ENCODE measurements at regions not wholly inside any gene's neighbourhood (a gene's known extent, or its start where the extent isn't known, plus 50 kb on each side); places are given as distances from the start of the nearest gene placed in this dataset.

- no peaks in the 10 kb centered on the region for H3K27me3 ChIP-seq (ENCODE audit: control insufficient read depth, extremely low read depth, insufficient read depth, low read length)
- DNase-seq (ENCODE audit: low read depth, low spot score) (no peak), FAIRE-seq (no peak)
- TF ChIP-seq EZH2 (IDR thresholded peaks at IDR 0.05; ENCODE audit: low read length): no peak
- TF ChIP-seq CTCF (optimal IDR thresholded peaks at IDR 0.05 in 1 of 3, IDR thresholded peaks at IDR 0.05 in 1 of 3, conservative IDR thresholded peaks at IDR 0.05 in 1 of 3; ENCODE audit: extremely low read depth in 1 of 3, insufficient read depth in 2 of 3, low read length in 3 of 3): no peak
- no peak overlapping the region for H2AFZ ChIP-seq (ENCODE audit: control insufficient read depth, low read length)
- dilution Hi-C loops (cut with MboI; ENCODE audit: extremely low pct_ligation_motif_present, low sequenced_read_pairs): no loop called here
- H3K9me3 ChIP-seq (ENCODE audit: control insufficient read depth, low read depth, low read length): no peaks in the 10 kb centered on the region
- no peak overlapping the region for H3K9ac ChIP-seq (ENCODE audit: control insufficient read depth, extremely low read depth, insufficient read depth, low read length)
- H3K4me2 ChIP-seq (ENCODE audit: control insufficient read depth, extremely low read depth, insufficient read depth, low read depth, low read length): no peak overlapping the region
- H3K4me3 ChIP-seq (ENCODE audit: control insufficient read depth in 2 of 3, extremely low read depth in 1 of 3, insufficient read depth in 2 of 3, low read depth in 1 of 3, low read length in 3 of 3): no peak overlapping the region
- no peaks in the 10 kb centered on the region for H3K79me2 ChIP-seq (ENCODE audit: control insufficient read depth, insufficient read depth, low read length)
- H3K36me3 ChIP-seq (ENCODE audit: control insufficient read depth in 2 of 2, extremely low read depth in 1 of 2, insufficient read depth in 2 of 2, low read length in 2 of 2): no peaks in the 10 kb centered on the region
- H3K4me1 ChIP-seq (ENCODE audit: control insufficient read depth, extremely low read depth, insufficient read depth, low read length): no peaks in the 10 kb centered on the region
- no peak overlapping the region for H3K27ac ChIP-seq (ENCODE audit: control insufficient read depth, insufficient read depth, low read length)
- H4K20me1 ChIP-seq (ENCODE audit: control insufficient read depth, extremely low read depth, insufficient read depth, low read length): no peaks in the 10 kb centered on the region
- H3K9me1 ChIP-seq (ENCODE audit: control insufficient read depth, extremely low read depth, insufficient read depth, low read length): no peaks in the 10 kb centered on the region
Observed at GRCh38 chr14:22184830-22185168, 404.2 kb downstream of the DAD1 start.

- H3K36me3 ChIP-seq (ENCODE audit: control insufficient read depth in 2 of 2, extremely low read depth in 1 of 2, insufficient read depth in 2 of 2, low read length in 2 of 2): no peaks in the 10 kb centered on the region
- no peaks in the 10 kb centered on the region for H3K27me3 ChIP-seq (ENCODE audit: control insufficient read depth, extremely low read depth, insufficient read depth, low read length)
- no peak for TF ChIP-seq CTCF (optimal IDR thresholded peaks at IDR 0.05 in 1 of 3, IDR thresholded peaks at IDR 0.05 in 1 of 3, conservative IDR thresholded peaks at IDR 0.05 in 1 of 3; ENCODE audit: extremely low read depth in 1 of 3, insufficient read depth in 2 of 3, low read length in 3 of 3)
- no peak for TF ChIP-seq EZH2 (IDR thresholded peaks at IDR 0.05; ENCODE audit: low read length)
- no peaks in the 10 kb centered on the region for H3K79me2 ChIP-seq (ENCODE audit: control insufficient read depth, insufficient read depth, low read length)
- FAIRE-seq (no peak), DNase-seq (ENCODE audit: low read depth, low spot score) (no peak)
- H3K9me3 ChIP-seq (ENCODE audit: control insufficient read depth, low read depth, low read length): no peaks in the 10 kb centered on the region
- no peak overlapping the region for H2AFZ ChIP-seq (ENCODE audit: control insufficient read depth, low read length)
- H3K9ac ChIP-seq (ENCODE audit: control insufficient read depth, extremely low read depth, insufficient read depth, low read length): no peak overlapping the region
- H4K20me1 ChIP-seq (ENCODE audit: control insufficient read depth, extremely low read depth, insufficient read depth, low read length): no peaks in the 10 kb centered on the region
- H3K4me1 ChIP-seq (ENCODE audit: control insufficient read depth, extremely low read depth, insufficient read depth, low read length): no peaks in the 10 kb centered on the region
- H3K9me1 ChIP-seq (ENCODE audit: control insufficient read depth, extremely low read depth, insufficient read depth, low read length): no peaks in the 10 kb centered on the region
- no peak overlapping the region for H3K27ac ChIP-seq (ENCODE audit: control insufficient read depth, insufficient read depth, low read length)
- no peak overlapping the region for H3K4me2 ChIP-seq (ENCODE audit: control insufficient read depth, extremely low read depth, insufficient read depth, low read depth, low read length)
- H3K4me3 ChIP-seq (ENCODE audit: control insufficient read depth in 2 of 3, extremely low read depth in 1 of 3, insufficient read depth in 2 of 3, low read depth in 1 of 3, low read length in 3 of 3): no peak overlapping the region
- dilution Hi-C loops (cut with MboI; ENCODE audit: extremely low pct_ligation_motif_present, low sequenced_read_pairs): no loop called here
Observed at GRCh38 chr14:22184157-22184829, 404.7 kb downstream of the DAD1 start.
